Raji (cell line): ENCODE measurements at regions not wholly inside any gene's neighbourhood (a gene's known extent, or its start where the extent isn't known, plus 50 kb on each side); places are given as distances from the start of the nearest gene placed in this dataset.

ENCODE experiments used
- POLR2A ChIP-seq: IDR thresholded peaks from 2 replicates; pipeline ENCODE4 v1.6.1; 2011; ENCODE audit warnings: low read depth, low read length, control low read depth; ENCODE audit not compliant: insufficient read depth

DNA sequence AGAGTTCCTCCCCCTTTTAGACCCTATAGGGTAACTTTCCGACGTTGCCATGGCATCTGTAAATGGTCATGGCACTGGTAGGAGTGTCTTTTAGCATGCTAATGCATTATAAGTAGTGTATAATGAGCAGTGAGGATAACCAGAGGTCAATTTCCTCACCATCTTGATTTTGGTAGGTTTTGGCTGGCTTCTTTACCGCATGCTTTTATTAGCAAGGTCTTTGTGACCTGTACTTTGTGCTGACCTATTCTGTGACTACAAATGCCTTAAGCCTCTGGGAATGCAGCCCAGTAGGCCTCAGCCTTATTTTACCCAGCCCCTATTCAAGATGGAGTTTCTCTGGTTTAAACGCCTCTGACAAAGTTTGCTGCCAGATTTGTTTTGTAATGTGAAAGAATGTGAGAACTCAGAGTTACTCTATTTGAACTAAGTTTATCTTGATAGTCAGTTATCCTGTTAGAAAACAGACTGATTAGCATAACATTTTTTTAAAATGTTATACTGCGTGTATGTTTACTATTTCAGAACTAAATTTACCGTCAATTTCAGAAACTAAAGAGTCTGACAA lies 111.3 kb upstream of the PRSS16 start:
- no peak for TF ChIP-seq POLR2A

DNA sequence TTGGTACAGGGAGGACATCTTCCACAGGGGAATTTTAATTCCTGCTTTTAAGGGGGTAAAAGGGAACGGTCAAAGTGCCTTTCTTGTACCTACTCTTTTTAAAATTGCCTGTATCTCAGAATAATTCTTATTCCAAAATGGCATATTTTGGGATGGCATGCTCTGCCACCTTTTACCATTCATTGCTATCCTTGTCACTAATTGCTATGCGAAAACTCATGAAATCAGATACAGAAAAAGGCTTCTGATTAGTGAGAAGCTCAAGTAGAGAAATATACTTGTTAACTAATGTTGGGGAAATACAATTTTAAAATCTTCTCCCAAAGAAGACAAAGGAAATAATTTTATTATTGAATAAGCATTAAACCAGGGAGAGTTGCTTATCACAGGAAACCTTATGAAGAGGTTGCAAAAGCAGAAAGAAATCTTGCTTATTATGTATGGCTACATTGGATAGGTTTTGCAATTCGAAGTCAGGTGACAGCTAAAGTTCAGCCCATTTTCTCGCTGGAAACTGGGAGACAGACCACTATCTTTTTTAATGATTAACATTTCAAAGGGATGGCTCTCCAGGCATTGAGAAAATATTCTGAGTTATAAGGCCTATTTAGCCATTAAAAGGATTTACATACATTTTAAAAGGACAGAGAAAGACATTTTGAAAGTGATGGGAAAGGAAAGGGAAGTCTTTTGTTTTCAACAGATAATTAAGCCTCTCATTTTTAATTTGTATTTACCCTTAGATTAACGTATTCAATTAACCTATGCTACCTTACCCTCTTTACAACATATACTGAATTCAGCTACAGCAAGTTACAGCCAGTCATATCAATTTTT lies 110.3 kb upstream of the PRSS16 start:
- TF ChIP-seq POLR2A, result no peak

DNA sequence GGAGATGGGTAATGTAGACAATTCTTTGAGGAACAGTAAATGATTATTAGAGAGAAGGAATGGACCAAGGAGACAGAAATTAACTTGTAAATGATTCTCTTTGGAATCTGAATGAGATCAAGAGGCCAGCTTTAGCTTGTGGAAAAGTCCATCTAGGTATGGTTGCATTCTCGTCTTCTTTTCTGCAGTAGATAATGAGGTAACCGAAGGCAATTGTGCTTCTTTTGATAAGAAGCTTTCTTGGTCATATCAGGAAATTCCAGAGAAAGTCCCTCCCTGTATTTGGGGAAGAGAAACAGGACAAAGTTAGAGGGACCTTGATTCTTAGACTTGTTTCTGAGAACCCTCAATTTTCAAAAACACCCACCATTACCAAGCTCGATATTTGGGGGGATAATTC lies 109.1 kb upstream of the PRSS16 start:
- TF ChIP-seq POLR2A, result no peak

DNA sequence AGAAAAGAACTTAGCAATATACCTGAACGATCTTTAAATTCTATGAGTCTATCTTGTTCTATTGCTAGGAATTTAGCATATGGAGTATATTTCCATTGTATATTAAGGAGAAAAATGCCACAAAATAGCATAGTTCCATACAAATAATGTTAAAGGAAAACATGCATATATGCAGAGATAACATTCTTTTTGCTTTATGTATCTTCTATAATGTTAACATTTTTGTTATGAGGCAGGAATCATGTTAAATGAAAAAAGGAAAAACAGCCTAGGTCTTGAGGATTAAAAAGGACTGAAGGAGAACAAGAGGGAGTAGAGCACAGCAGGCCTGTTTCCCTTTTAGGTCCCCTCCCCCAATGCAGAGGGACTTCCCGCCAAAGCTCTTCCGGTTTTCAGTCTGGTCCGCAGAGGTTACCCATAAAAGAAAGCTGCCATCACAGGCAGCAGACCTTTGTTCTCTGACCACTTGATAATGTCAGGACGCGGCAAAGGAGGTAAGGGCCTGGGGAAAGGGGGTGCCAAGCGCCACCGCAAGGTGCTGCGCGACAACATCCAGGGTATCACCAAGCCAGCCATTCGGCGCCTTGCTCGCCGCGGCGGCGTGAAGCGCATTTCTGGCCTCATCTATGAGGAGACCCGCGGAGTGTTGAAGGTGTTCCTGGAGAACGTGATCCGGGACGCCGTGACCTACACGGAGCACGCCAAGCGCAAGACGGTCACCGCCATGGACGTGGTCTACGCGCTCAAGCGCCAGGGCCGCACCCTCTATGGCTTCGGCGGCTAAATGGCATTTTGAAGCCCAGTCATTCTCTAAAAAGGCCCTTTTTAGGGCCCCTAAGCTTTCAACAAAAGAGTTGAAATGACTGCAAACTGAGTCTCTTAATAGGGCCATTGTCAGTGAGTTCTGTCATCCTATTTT lies 108.4 kb upstream of the PRSS16 start:
- TF ChIP-seq POLR2A, result peak; percentile 97

DNA sequence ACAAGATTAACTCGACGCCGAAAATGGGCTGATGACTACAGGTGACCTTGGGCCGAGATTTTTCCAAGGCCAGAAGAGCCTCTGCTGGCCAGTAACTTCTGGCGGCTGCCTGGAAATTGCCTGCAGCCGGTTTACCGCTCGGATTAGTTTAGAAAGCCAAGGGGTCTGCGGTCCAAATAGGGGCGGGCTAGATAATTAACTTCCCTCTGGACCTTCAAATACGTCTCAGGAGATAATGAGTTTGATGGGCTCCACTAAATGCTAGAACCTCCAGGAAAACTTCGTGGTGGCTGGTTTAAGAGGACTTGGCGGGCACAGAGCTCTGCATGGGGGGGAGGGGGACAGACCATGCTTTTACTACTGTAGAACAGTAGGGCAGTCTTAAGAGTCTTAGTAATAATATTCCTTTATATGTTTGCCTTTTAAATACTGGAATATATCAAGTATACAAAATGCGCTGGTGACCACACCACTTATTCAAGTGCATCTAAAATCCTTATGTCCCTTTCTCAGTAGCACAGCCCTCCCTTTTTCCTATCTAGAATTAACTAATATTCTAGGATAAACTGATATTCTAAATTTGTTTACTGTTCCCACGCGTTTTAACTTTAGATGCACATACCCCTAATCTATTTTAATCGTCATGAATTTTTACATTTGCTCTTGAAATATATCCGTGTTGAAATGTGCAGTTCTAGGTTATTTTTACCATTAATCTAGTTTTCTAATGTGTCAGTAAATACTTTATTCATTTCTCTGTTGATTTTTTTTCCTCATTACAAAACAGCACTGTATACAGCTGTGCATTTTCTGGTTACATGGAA lies 107.5 kb upstream of the PRSS16 start:
- TF ChIP-seq POLR2A, result peak; percentile 11; the same call in 1 of the 2 replicates

DNA sequence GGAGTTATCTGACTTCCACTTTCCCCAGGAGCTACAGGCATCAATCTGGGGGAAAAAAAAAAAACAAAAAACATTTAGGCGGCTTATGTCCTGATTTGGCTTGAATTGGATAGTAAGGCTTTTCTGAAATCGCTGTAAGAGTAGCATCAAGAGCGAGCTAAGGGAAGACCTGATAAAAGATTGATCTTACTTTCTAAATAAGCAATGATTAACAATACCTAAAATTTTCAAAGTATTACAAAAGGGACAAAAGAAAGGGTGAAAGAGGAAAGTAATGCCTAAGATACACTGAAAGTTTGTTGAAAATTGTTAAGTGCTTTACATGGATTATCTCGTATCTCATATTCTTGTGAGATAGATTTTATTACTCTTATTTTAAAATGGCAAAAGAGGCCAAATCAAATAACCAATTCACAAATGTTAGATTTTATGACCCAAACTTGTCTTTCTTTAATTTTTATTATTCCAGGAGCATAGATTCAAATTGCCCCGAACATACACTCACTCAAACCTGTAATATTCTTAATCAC lies 106.4 kb upstream of the PRSS16 start:
- no peak for TF ChIP-seq POLR2A

- TF ChIP-seq POLR2A, result no peak
These were observed 105.9 kb upstream of the PRSS16 start for GRCh38 chr6:27141529-27142015.

DNA sequence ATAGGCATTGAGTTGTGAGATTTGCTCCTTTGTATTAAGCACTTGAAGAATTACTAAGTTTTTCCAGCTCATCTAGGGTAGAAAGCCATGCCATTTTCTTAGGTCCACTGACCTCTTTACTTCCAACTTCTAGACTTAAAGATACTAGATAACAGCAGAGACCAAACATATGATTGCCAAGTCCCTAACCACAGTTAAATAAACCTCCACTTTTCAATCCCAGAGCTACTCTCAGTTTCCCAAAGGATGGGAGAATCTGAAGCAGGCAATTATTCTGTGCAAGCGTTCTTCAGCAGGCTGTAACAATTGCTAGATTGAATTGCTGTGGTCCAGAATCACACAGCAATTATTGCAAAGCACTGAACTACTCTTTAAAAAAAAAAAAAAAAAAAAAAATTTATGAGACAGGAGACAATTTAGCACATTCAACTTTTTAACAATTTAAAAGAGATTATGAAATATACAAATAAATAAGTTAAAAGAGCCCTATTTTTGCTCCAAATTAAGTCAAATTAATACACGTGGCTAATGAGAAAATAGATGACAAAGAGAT lies 104.0 kb upstream of the PRSS16 start:
- no peak for TF ChIP-seq POLR2A

- no peak for TF ChIP-seq POLR2A
These were observed 102.8 kb upstream of the PRSS16 start for GRCh38 chr6:27144740-27145079.

GRCh38 chr6:27145731-27146455 lies 101.6 kb upstream of the PRSS16 start:
- TF ChIP-seq POLR2A, result peak; percentile 91

- peak; percentile 96 for TF ChIP-seq POLR2A
These were observed 100.6 kb upstream of the PRSS16 start for GRCh38 chr6:27146706-27147505.

DNA sequence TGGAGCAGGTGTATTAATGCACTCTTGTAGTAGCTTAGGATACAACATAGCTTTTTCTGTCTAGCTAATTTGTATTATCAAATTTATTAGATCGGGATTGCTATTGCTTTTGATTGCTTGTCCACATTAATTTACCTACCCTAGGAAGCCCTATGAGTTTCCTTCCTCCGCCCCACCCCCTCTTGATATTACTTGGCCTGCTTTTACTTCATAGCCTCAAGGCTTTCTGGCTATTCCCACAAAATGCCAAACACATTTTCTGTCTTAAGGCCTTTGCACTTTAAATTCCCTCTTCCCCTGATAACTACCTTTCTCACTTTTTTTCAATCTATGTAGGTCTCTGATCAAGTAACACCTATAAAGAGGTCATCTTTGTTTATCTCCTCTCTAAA lies 99.1 kb upstream of the PRSS16 start:
- no peak for TF ChIP-seq POLR2A

- TF ChIP-seq POLR2A, result no peak
These were observed 98.4 kb upstream of the PRSS16 start for GRCh38 chr6:27149150-27149549.
